HEK293 (cell line): ENCODE measurements at regions not wholly inside any gene's neighbourhood (a gene's known extent, or its start where the extent isn't known, plus 50 kb on each side); places are given as distances from the start of the nearest gene placed in this dataset.

Source experiments
- IKZF3 ChIP-seq: fragments of 450-650 bp; IDR thresholded peaks from 2 replicates; pipeline ENCODE4 v1.5.0; 2018; ENCODE audit warnings: missing biosample characterization, mild to moderate bottlenecking, missing genetic modification characterization, moderate library complexity
- SALL2 ChIP-seq: fragments of 450-650 bp; formaldehyde crosslinking; IDR thresholded peaks from 2 replicates; pipeline ENCODE4 v1.5.0; 2017; ENCODE audit warnings: missing biosample characterization, mild to moderate bottlenecking, missing genetic modification characterization, borderline replicate concordance
- YY2 ChIP-seq: fragments of 450-650 bp; formaldehyde crosslinking; IDR thresholded peaks from 2 replicates; pipeline ENCODE4 v1.5.1; 2016; ENCODE audit warnings: missing biosample characterization, missing genetic modification characterization
- ZNF19 ChIP-seq: fragments of 450-650 bp; formaldehyde crosslinking; IDR thresholded peaks from 2 replicates; pipeline ENCODE4; 2016; ENCODE audit warnings: missing biosample characterization, missing genetic modification characterization, low read depth
- ZNF24 ChIP-seq: fragments of 450-650 bp; formaldehyde crosslinking; IDR thresholded peaks from 2 replicates; pipeline ENCODE4 v1.5.1; 2016; ENCODE audit warnings: missing biosample characterization, missing genetic modification characterization
- TF ChIP-seq, protein P1 (sequence below): fragments of 450-650 bp; formaldehyde crosslinking; IDR thresholded peaks from 2 replicates; pipeline ENCODE4 v1.5.1; 2016; ENCODE audit warnings: missing biosample characterization, missing genetic modification characterization
- TF ChIP-seq, protein P2 (sequence below): fragments of 450-650 bp; IDR thresholded peaks from 2 replicates; pipeline ENCODE4 v1.5.1; 2018; ENCODE audit warnings: missing biosample characterization, mild to moderate bottlenecking, missing genetic modification characterization
- TF ChIP-seq, protein P3 (sequence below): fragments of 450-650 bp; formaldehyde crosslinking; IDR thresholded peaks from 2 replicates; pipeline ENCODE4 v1.5.1; 2016; ENCODE audit warnings: missing biosample characterization, missing genetic modification characterization

DNA sequence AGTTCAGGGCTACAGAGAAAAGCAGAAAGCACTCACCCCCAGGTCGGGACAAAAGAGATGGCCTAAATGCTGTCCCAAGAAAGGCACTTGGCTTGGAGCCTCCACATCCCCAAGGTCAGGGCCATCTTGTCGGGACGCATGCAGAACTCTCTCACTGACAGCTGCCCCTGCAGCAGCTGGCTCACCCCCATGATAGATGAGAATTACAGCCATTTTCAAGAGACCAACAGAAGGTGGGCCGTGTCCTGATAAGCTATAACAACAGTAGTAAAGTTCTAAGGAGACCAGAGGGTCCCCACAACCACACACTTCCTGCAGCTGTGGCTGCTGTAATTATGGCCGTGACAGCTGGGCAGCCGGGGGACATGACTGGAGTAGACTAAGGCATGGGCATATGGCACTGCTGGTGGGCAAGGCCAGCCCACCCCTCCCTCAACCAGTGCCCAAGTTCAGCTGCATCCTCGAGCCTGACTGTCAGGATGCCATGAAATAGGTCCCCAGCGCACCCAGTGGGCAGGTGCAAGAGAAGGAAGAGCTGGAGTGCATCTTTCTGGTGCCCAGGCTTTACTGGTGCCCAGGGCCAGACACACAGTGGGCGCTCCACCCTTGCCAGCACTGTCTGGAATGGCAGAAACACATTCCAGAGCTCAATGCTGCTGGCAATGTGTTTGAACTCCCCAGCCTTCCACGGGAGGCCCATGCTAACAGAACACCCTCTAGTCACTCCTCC is 436.7 kb upstream of the ZNF507 start:
- TF ChIP-seq YY2 (no peak), IKZF3 (tag by site-specific recombination) (no peak), SALL2 (tag by site-specific recombination) (no peak), ZNF24 (no peak), ZNF19 (tag by site-specific recombination) (no peak)
- TF ChIP-seq, protein P1, sequence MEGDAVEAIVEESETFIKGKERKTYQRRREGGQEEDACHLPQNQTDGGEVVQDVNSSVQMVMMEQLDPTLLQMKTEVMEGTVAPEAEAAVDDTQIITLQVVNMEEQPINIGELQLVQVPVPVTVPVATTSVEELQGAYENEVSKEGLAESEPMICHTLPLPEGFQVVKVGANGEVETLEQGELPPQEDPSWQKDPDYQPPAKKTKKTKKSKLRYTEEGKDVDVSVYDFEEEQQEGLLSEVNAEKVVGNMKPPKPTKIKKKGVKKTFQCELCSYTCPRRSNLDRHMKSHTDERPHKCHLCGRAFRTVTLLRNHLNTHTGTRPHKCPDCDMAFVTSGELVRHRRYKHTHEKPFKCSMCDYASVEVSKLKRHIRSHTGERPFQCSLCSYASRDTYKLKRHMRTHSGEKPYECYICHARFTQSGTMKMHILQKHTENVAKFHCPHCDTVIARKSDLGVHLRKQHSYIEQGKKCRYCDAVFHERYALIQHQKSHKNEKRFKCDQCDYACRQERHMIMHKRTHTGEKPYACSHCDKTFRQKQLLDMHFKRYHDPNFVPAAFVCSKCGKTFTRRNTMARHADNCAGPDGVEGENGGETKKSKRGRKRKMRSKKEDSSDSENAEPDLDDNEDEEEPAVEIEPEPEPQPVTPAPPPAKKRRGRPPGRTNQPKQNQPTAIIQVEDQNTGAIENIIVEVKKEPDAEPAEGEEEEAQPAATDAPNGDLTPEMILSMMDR, result no peak
- TF ChIP-seq, protein P2, sequence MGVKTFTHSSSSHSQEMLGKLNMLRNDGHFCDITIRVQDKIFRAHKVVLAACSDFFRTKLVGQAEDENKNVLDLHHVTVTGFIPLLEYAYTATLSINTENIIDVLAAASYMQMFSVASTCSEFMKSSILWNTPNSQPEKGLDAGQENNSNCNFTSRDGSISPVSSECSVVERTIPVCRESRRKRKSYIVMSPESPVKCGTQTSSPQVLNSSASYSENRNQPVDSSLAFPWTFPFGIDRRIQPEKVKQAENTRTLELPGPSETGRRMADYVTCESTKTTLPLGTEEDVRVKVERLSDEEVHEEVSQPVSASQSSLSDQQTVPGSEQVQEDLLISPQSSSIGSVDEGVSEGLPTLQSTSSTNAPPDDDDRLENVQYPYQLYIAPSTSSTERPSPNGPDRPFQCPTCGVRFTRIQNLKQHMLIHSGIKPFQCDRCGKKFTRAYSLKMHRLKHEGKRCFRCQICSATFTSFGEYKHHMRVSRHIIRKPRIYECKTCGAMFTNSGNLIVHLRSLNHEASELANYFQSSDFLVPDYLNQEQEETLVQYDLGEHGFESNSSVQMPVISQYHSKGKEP (tag by site-specific recombination), result no peak
- TF ChIP-seq, protein P3, sequence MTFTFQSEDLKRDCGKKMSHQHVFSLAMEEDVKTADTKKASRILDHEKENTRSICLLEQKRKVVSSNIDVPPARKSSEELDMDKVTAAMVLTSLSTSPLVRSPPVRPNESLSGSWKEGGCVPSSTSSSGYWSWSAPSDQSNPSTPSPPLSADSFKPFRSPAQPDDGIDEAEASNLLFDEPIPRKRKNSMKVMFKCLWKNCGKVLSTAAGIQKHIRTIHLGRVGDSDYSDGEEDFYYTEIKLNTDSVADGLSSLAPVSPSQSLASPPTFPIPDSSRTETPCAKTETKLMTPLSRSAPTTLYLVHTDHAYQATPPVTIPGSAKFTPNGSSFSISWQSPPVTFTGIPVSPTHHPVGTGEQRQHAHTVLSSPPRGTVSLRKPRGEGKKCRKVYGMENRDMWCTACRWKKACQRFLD (tag by site-specific recombination), result no peak
